Stimulated activated effector memory CD8-positive, alpha-beta T cell treated with anti-CD3 and anti-CD28 coated beads, Interleukin-12 subunit alpha, Interleukin-12 subunit beta, amount 100 ng/mL, for 72 hours (primary cell): ENCODE measurements at regions not wholly inside any gene's neighbourhood (a gene's known extent, or its start where the extent isn't known, plus 50 kb on each side); places are given as distances from the start of the nearest gene placed in this dataset.
"Not testable (repeated sequence)": the region's sequence is repeated elsewhere in the genome, so short reads cannot be mapped to it uniquely, and the experiment has no call there.

Source experiments
- ATAC-seq: fragments of 150-1000 bp; cut with Tn5 transposase; 2 replicates; pipeline ENCODE4 v1.10.0; 2021
- DNase-seq, 2 donors: peaks; one replicate each; pipeline ENCODE4 v3.0.0; 2021 to 2022; ENCODE audit warnings: low spot score in 2 of 2
- H3K27ac Mint-ChIP-seq: one replicate; pipeline ENCODE4 v1.8.0; 2022; ENCODE audit warnings: mild to moderate bottlenecking, mixed read lengths
- H3K36me3 Mint-ChIP-seq: one replicate; pipeline ENCODE4 v1.8.0; 2022; ENCODE audit warnings: mild to moderate bottlenecking, mixed read lengths
- H3K4me1 Mint-ChIP-seq: one replicate; pipeline ENCODE4 v1.8.0; 2022; ENCODE audit warnings: mixed read lengths
- H3K4me3 Mint-ChIP-seq: one replicate; pipeline ENCODE4 v1.8.0; 2022; ENCODE audit warnings: mild to moderate bottlenecking, mixed read lengths
- H3K9me3 Mint-ChIP-seq: one replicate; pipeline ENCODE4 v1.8.0; 2022; ENCODE audit warnings: mixed read lengths

DNA sequence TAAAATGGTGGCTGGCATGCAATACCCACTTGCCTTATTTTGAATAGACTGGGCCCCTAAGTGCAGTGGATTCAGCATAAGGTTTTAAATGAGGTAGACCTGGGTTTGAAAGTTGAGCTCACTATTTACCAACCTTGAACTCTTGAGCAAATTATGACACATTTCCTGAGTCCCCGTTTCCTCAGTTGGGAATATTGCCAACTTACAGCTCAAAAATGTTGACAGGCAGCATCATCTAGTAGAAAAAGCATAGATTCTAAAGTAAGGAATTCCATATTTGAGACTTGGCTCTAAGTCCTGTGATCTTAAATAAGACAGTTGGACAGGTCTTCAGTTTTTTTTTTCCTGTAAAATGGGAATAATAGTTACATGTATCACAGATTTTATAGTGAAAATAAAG is 305.5 kb downstream of the ACTR3B start:
- Mint-ChIP-seq H3K4me1 (no peaks in the 10 kb centered on the region), H3K36me3 (no peaks in the 10 kb centered on the region), H3K27ac (no peak overlapping the region), H3K4me3 (no peak overlapping the region), H3K9me3 (peaks cover 2% of the 10 kb centered on the region)
- no peak for ATAC-seq
- DNase-seq, result no peak

DNA sequence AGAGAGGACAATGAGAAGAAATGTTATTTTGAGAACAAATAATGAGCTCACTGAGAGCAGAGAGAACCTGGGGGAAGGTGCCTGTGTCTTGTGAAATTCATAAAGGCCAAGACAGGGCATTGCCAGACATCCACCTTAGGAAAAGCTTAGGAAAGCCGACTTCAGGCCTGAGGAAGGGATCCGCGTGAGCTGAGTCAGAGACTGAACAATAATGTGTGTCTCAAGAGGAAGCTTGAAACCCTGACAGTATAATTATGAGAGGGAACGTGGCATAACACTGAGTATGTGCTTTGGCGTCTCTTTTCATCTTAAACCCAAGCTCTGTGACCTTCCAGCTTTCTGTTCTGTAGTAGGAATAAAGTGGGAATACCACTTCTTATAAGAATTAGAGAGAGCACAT is 307.2 kb downstream of the ACTR3B start:
- Mint-ChIP-seq H3K27ac (no peak overlapping the region), H3K9me3 (peaks cover 2% of the 10 kb centered on the region), H3K36me3 (no peaks in the 10 kb centered on the region), H3K4me1 (no peaks in the 10 kb centered on the region), H3K4me3 (no peak overlapping the region)
- ATAC-seq (no peak), DNase-seq (no peak)

DNA sequence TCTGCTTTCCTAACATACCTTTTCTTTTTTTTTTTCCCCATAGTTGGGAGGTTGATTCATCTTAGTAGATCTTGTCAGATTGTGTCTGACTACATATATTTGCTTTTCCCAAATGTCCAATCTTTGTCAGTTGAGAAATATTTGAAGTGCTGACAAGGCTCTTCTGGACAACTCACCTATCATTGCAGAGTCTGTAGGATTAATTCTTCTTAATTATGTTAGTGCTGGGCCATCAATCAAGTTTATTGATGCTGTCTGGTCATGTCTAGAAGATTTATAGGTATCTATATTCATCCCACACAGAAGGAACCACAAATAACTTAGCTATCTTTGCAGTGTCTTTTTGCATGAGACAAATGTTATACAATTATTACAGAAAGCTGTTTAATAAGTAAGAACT is 310.6 kb downstream of the ACTR3B start:
- Mint-ChIP-seq H3K4me1 (no peaks in the 10 kb centered on the region), H3K9me3 (no peaks in the 10 kb centered on the region), H3K4me3 (no peak overlapping the region), H3K36me3 (no peaks in the 10 kb centered on the region), H3K27ac (no peak overlapping the region)
- ATAC-seq (no peak), DNase-seq (no peak)

DNA sequence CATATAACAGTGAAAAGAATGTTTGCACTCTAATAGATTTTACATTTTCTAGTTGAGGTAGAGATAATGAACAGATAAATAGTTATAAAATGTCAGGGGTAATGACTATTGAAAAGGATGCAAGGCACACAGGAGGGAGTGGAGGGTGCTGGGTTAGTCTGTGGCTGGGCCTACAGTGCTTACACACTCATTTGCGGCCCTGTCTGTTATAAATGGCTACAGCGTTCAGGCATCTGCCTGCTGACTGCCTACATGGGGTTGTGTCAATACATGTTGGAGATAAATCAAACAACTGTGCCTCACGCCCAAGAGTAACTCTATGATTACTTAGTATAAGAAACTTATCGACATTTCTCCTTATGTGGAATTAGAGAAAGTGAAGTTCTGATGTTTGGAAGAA is 313.3 kb downstream of the ACTR3B start:
- DNase-seq (no peak), ATAC-seq (no peak)
- Mint-ChIP-seq H3K36me3 (no peaks in the 10 kb centered on the region), H3K4me3 (no peak overlapping the region), H3K4me1 (no peaks in the 10 kb centered on the region), H3K9me3 (no peaks in the 10 kb centered on the region), H3K27ac (no peak overlapping the region)

DNA sequence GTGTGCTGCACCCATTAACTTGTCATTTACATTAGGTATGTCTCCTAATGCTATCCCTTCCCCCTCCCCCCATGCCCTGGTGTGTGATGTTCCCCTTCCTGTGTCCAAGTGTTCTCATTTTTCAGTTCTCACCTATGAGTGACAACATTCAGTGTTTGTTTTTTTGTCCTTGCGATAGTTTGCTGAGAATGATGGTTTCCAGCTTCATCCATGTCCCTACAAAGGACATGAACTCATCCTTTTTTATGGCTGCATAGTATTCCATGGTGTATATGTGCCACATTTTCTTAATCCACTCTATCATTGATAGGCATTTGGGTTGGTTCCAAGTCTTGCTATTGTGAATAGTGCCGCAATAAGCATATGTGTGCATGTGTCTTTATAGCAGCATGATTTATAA is 316.7 kb downstream of the ACTR3B start:
- not testable (repeated sequence) for H3K27ac Mint-ChIP-seq, H3K4me3 Mint-ChIP-seq, H3K9me3 Mint-ChIP-seq, H3K4me1 Mint-ChIP-seq, DNase-seq, ATAC-seq, H3K36me3 Mint-ChIP-seq

DNA sequence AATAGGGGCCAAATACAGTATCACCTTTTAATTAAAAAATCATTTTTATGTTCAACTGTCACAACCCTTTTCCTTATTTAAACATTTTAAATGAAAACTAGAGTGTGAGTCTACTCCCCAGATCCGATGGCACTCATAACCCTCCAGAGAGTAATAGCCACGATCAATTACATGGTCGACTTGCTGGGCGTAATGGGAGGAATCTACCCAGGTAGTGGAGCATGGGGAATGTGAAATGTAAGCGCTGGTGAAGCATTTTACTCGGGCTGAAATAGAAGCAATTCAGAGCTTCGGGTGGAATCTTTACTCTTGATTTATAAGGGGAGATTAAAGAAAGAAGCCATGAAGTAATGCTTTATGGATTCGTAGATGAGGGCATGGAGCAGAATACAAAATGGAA is 321.9 kb downstream of the ACTR3B start:
- Mint-ChIP-seq H3K4me3 (no peak overlapping the region), H3K36me3 (no peaks in the 10 kb centered on the region), H3K27ac (no peak overlapping the region), H3K4me1 (no peaks in the 10 kb centered on the region), H3K9me3 (peaks cover 5% of the 10 kb centered on the region)
- no peak for ATAC-seq
- DNase-seq, result no peak

DNA sequence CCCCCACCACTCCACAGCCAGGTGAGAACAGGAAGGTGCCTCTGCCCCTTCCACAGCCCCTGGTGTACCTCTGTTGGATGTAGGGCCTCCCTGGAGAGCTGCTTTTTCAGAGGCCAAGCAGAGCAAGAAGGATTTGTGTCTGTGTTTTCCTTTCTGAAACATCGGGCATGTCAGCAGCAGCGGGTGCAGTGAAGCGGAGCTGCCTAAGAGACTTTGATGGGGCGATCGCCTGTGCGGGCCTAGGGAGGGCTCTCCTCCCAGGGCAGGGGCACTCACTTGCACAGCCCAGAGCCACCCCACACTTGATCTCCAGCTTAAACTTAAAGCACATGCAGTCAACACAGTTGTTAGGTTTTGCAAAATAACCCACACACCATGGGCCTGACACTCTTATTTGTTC is 324.7 kb downstream of the ACTR3B start:
- DNase-seq (no peak), ATAC-seq (no peak)
- Mint-ChIP-seq H3K4me3 (no peak overlapping the region), H3K9me3 (peaks cover 5% of the 10 kb centered on the region), H3K4me1 (no peaks in the 10 kb centered on the region), H3K27ac (no peak overlapping the region), H3K36me3 (no peaks in the 10 kb centered on the region)

DNA sequence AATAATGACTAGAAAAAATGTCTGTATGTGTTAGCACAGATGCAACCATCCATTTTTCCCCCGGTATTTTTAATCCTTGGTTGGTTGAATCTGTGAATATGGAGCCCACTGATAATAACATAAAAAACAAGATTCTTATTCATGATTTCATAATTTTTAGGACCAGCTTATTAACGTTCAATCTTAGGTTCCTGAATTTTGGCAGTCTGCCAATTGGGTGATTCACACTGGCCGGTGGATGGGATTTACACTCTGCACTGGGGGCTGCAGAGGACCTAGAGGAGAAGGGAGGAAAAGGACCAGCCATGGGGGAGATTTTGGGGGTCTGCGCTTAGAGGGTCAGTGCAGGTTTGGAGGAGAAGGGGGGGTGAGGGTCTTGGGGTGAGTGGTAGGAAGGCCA is 327.9 kb downstream of the ACTR3B start:
- peaks cover 6% of the 10 kb centered on the region for H3K9me3 Mint-ChIP-seq
- no peak overlapping the region for H3K4me3 Mint-ChIP-seq
- no peak overlapping the region for H3K27ac Mint-ChIP-seq
- no peaks in the 10 kb centered on the region for H3K4me1 Mint-ChIP-seq
- ATAC-seq, result no peak
- DNase-seq, result no peak
- H3K36me3 Mint-ChIP-seq, result no peaks in the 10 kb centered on the region

DNA sequence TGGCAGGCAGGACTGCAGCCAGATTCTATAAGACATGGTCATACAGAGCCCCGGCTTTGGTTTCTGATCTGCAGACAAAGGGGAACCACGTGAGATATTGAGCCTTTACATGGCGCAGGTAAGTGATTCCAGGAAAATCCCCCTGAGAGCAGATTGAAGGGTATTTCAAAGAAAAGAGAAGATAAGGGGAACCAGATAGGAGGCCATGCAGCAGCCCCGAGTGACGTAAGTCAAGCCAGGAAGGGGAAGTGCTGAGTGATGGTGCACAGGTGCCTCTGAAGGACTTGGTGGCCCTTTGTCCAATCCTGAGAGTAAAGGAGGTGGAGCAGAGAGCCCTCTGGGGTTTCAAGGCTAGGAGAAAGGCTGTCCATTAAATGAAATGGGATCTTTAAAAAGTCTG is 329.0 kb downstream of the ACTR3B start:
- peaks cover 6% of the 10 kb centered on the region for H3K9me3 Mint-ChIP-seq
- H3K4me3 Mint-ChIP-seq, result no peak overlapping the region
- ATAC-seq (no peak), DNase-seq (no peak)
- H3K4me1 Mint-ChIP-seq, result no peaks in the 10 kb centered on the region
- H3K27ac Mint-ChIP-seq, result no peak overlapping the region
- H3K36me3 Mint-ChIP-seq, result no peaks in the 10 kb centered on the region

DNA sequence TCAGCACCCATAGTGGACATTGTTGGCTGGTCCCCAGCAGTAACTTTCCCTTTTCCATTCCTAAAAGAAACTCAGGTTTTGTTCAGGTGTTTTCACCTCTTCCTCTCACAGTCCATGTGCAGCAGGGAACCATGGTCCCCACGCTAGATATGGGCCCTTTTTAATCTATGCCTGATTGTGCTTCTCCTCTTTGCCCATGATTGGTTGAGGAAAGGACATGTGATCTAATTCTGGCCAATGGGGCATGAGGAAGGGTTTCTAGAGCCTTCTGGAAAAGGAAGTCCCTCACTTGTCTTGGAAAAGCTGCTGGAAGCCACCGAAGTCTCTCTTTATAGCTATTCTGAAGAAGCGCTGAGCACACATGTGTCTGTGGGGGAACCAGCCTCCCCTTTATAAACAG is 330.7 kb downstream of the ACTR3B start:
- Mint-ChIP-seq H3K27ac (no peak overlapping the region), H3K4me3 (no peak overlapping the region), H3K9me3 (peaks cover 6% of the 10 kb centered on the region), H3K36me3 (no peaks in the 10 kb centered on the region), H3K4me1 (no peaks in the 10 kb centered on the region)
- no peak for DNase-seq
- ATAC-seq, result no peak

DNA sequence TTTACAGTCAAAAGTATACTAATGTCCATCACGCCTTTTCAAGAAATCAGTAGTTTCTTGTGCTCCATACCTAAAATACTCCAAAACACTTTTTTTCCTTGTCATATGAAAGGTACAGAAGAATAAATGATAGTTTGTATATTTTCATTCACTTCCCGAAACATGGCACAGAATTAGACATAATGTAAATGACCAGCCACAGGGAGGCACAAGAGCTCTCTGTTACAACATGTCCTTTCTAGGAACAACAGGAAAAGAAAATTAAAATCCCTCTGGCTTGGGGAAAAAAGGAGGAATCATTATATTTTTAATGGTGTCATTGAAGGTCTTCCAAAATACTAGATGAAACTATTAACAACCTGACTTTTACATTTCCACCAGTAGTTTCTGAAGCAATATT is 331.2 kb downstream of the ACTR3B start:
- peaks cover 8% of the 10 kb centered on the region for H3K9me3 Mint-ChIP-seq
- no peaks in the 10 kb centered on the region for H3K36me3 Mint-ChIP-seq
- no peak for ATAC-seq
- no peak for DNase-seq
- no peaks in the 10 kb centered on the region for H3K4me1 Mint-ChIP-seq
- H3K27ac Mint-ChIP-seq, result no peak overlapping the region
- no peak overlapping the region for H3K4me3 Mint-ChIP-seq

DNA sequence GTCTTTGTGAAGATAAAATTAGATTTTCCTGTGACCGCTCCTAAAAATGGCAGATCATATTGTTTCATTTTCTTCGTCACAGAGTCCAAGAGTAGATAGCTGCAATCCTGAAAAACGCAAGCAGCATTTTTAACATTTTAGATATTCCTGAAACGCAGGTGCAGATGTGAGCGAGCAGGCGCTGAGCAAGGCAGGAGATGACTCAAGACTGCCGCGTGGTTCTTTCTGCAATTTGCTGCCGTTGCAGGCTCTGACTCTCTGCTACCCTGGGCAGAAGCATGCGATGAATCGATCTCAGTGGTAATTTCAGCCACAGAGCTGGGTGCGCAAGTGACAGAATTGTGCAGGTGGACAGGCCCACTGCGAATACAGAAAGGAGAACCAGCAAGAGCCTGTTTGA is 331.9 kb downstream of the ACTR3B start:
- Mint-ChIP-seq H3K36me3 (no peaks in the 10 kb centered on the region), H3K27ac (no peak overlapping the region), H3K4me3 (no peak overlapping the region), H3K4me1 (no peaks in the 10 kb centered on the region), H3K9me3 (peaks cover 4% of the 10 kb centered on the region)
- DNase-seq (no peak), ATAC-seq (no peak)

DNA sequence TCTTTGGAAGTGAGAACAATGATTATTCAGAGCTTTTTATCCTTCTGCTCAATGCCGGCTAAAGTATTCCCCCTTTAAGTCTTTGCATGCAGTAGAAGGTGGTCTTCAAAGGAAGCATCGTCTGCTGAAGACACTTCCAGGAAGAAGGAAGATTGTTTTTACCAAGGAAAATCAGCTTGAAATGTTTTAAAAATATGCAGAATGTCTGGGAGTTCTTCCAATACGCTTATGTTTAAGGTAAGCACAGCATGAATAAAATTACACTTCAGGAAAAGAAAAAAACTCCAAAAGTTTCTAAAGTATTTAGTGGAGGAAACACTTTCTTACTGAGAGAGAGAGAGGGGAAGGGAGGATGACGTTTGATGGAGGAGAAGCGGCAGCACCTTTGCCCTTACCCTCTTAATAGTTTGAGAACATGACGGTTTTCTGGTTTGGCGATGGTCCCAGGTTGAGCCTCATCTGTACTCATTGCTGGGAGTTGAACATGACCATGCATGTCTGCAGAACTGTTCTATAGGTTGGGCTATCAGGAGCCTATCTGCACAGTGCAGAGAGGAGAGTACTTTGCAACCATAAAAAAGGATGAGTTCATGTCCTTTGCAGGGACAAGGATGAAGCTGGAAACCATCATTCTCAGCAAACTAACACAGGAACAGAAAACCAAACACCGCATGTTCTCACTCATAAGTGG is 338.1 kb downstream of the ACTR3B start:
- Mint-ChIP-seq H3K27ac (no peak overlapping the region), H3K4me3 (no peak overlapping the region), H3K4me1 (no peaks in the 10 kb centered on the region), H3K36me3 (no peaks in the 10 kb centered on the region), H3K9me3 (peaks cover 11% of the 10 kb centered on the region)
- no peak for ATAC-seq
- DNase-seq, result no peak

DNA sequence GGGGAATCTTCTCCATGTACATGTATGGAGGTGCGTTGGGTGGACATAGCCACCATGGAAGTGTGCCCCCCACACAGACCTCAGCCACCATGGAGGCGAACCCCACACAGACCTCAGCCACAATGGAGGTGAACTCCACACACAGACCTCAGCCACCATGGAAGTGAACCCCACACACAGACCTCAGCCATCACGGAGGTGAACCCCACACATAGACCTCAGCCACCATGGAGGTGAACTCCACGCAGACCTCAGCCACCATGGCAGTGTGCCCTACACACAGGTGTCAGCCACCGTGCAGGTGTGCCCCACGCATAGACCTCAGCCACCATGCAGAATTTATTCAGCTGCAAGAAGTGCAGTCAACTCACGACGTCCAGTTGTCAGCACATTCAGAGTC is 339.7 kb downstream of the ACTR3B start:
- Mint-ChIP-seq H3K4me1 (no peaks in the 10 kb centered on the region), H3K9me3 (peaks cover 11% of the 10 kb centered on the region), H3K4me3 (no peak overlapping the region), H3K36me3 (no peaks in the 10 kb centered on the region), H3K27ac (no peak overlapping the region)
- ATAC-seq (peak; percentile 39), DNase-seq (no peak)

DNA sequence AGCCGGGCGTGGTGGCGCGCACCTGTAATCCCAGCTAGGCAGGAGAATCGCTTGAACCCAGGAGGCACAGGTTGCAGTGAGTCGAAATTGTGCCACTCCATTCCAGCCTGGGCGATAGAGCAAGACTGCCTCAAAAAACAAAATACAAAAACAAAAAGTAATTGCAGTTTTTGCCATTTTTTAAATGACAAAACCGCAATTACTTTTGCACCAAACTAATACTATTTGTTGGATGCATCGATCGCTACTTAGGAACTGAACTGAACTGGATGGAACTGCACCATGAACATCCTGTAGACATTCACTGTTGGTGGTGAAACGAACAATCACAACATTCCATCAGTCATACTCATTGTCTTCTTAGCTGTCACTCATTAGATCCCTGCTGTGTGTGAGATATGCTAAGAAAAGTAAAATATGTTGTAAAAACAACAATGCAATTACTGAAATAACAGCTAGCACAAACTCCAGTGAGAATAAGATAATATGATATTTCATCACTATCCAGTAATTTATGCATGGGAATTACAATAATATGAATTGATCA is 341.2 kb downstream of the ACTR3B start:
- DNase-seq (no peak), ATAC-seq (no peak)
- H3K36me3 Mint-ChIP-seq, result no peaks in the 10 kb centered on the region
- H3K9me3 Mint-ChIP-seq, result peaks cover 8% of the 10 kb centered on the region
- H3K27ac Mint-ChIP-seq, result no peak overlapping the region
- no peak overlapping the region for H3K4me3 Mint-ChIP-seq
- H3K4me1 Mint-ChIP-seq, result no peaks in the 10 kb centered on the region

DNA sequence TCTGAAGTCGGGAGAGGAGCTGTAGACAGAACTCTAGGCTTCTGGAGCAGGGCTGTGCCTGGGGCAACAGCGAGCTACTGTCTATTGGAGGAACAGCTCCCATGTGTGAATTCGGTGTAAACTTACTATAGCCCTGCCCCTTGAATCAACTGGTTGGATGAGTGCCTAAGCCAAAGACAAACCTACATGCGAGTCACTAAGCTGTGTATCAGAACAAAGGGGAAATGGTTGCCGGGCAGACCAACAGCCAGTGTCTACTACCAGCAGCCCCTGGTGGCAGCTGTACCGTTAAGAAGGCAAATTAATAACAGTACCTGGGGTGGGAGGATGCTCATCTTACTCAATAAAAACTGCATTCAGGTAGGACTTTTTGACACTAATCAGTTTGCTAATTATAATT is 343.6 kb downstream of the ACTR3B start:
- peaks cover 8% of the 10 kb centered on the region for H3K9me3 Mint-ChIP-seq

DNA sequence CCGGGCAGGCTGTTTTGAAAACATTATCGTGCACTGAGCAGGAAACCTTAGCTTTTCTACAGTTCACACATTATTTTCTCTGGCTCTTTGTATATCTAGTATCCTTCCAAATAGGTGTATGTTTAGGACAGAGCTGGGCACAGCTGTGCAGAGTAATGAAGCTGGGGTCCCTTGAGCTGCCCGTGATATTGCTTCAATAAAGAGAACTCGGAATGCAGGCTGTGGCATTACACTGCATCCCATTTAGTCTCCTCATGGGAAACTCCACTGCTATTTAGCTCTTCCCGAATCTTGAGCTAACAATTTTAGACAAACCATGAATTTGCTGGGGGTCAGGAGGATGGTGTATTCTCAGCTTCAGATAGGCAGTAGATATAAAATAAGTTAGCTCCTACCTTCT is 348.3 kb downstream of the ACTR3B start:
- H3K27ac Mint-ChIP-seq, result no peak overlapping the region
- ATAC-seq, result no peak
- H3K9me3 Mint-ChIP-seq, result peaks cover 3% of the 10 kb centered on the region
- no peak overlapping the region for H3K4me3 Mint-ChIP-seq
- no peak for DNase-seq
- no peaks in the 10 kb centered on the region for H3K36me3 Mint-ChIP-seq
- H3K4me1 Mint-ChIP-seq, result no peaks in the 10 kb centered on the region

More for the DNA sequence above, 343.6 kb downstream of the ACTR3B start:
- ATAC-seq, result no peak
- no peak for DNase-seq
- H3K27ac Mint-ChIP-seq, result no peak overlapping the region
- H3K4me3 Mint-ChIP-seq, result no peak overlapping the region
- no peaks in the 10 kb centered on the region for H3K36me3 Mint-ChIP-seq
- H3K4me1 Mint-ChIP-seq, result no peaks in the 10 kb centered on the region
